Loucy (cell line): ENCODE measurements at regions not wholly inside any gene's neighbourhood (a gene's known extent, or its start where the extent isn't known, plus 50 kb on each side); places are given as distances from the start of the nearest gene placed in this dataset.

ENCODE experiments used
- H2AFZ ChIP-seq: fragments of 200-600 bp; sonication (generic); 2 replicates; pipeline ENCODE4 v1.6.0; 2016; ENCODE audit warnings: antibody characterized with exemption, mild to moderate bottlenecking, low read length, moderate library complexity
- H3F3A ChIP-seq: fragments of 200-600 bp; 2 replicates; pipeline ENCODE4 v1.6.0; 2016; ENCODE audit warnings: antibody characterized with exemption, low read depth, mild to moderate bottlenecking
- H3K27me3 ChIP-seq: fragments of 200-600 bp; sonication (generic); 2 replicates; pipeline ENCODE4 v1.6.1; 2014; ENCODE audit warnings: low read length, mild to moderate bottlenecking; ENCODE audit not compliant: insufficient read depth, poor library complexity, severe bottlenecking
- H3K36me3 ChIP-seq: fragments of 200-600 bp; sonication (generic); 2 replicates; pipeline ENCODE4 v1.6.1; 2016; ENCODE audit warnings: low read length; ENCODE audit not compliant: insufficient read depth
- H3K4me1 ChIP-seq: fragments of 200-600 bp; sonication (generic); 2 replicates; pipeline ENCODE4 v1.5.1; 2014; ENCODE audit warnings: low read length, mild to moderate bottlenecking; ENCODE audit not compliant: insufficient read depth, poor library complexity, severe bottlenecking
- H3K4me2 ChIP-seq: fragments of 200-600 bp; sonication (generic); 2 replicates; pipeline ENCODE4 v1.6.0; 2014; ENCODE audit warnings: antibody characterized with exemption, low read length, low read depth, mild to moderate bottlenecking; ENCODE audit not compliant: poor library complexity, severe bottlenecking
- H3K4me3 ChIP-seq: fragments of 200-600 bp; sonication (generic); 2 replicates; pipeline ENCODE4 v1.5.1; 2014; ENCODE audit warnings: low read length, mild to moderate bottlenecking, mixed read lengths; ENCODE audit not compliant: poor library complexity, severe bottlenecking
- H3K79me2 ChIP-seq: fragments of 200-600 bp; sonication (generic); 2 replicates; pipeline ENCODE4 v1.6.1; 2014; ENCODE audit warnings: low read length; ENCODE audit not compliant: insufficient read depth
- H3K9ac ChIP-seq: fragments of 200-600 bp; sonication (generic); 2 replicates; pipeline ENCODE4 v1.6.0; 2014; ENCODE audit warnings: mild to moderate bottlenecking, low read depth, low read length, moderate library complexity; ENCODE audit not compliant: poor library complexity, severe bottlenecking
- H3K9me2 ChIP-seq: fragments of 200-600 bp; sonication (generic); replicated peaks from 2 replicates; pipeline ENCODE4 v1.6.1; 2016; ENCODE audit warnings: low read depth, low read length, mixed read lengths
- H3K9me3 ChIP-seq: fragments of 200-600 bp; sonication (generic); 2 replicates; pipeline ENCODE4 v1.6.1; 2014; ENCODE audit warnings: mild to moderate bottlenecking, antibody characterized with exemption, low read length, low read depth; ENCODE audit not compliant: insufficient read depth
- H4K20me1 ChIP-seq: fragments of 200-600 bp; sonication (generic); 2 replicates; pipeline ENCODE4 v1.6.0; 2014; ENCODE audit warnings: antibody characterized with exemption, low read length, mild to moderate bottlenecking; ENCODE audit not compliant: insufficient read depth, poor library complexity, severe bottlenecking
- CTCF ChIP-seq: fragments of 200-600 bp; sonication (generic); conservative IDR thresholded peaks from 2 replicates; pipeline ENCODE4 v1.5.1; 2014; ENCODE audit warnings: mild to moderate bottlenecking, antibody characterized with exemption, low read length
- EZH2phosphoT487 ChIP-seq: fragments of 200-600 bp; IDR thresholded peaks from 2 replicates; pipeline ENCODE4 v1.6.1; 2018; ENCODE audit warnings: antibody characterized with exemption, mild to moderate bottlenecking, moderate library complexity, borderline replicate concordance

GRCh38 chr10:114711176-114711868 lies 53.2 kb upstream of the ABLIM1 start:
- Histone ChIP-seq H3K9ac (no peak overlapping the region), H3K9me2 (no peaks in the 10 kb centered on the region), H4K20me1 (peaks cover 19% of the 10 kb centered on the region), H3K36me3 (peaks cover 22% of the 10 kb centered on the region; the same call in 1 of the 2 replicates), H3K4me2 (no peak overlapping the region), H3K79me2 (peaks cover 98% of the 10 kb centered on the region), H3K9me3 (no peaks in the 10 kb centered on the region), H2AFZ (no peak overlapping the region), H3K4me1 (no peaks in the 10 kb centered on the region), H3F3A (no peaks in the 10 kb centered on the region), H3K4me3 (no peak overlapping the region), H3K27me3 (no peaks in the 10 kb centered on the region)
- TF ChIP-seq EZH2phosphoT487 (no peak), CTCF (peak; percentile 39)

GRCh38 chr10:114711869-114712250 lies 53.8 kb upstream of the ABLIM1 start:
- Histone ChIP-seq H3K4me3 (no peak overlapping the region), H4K20me1 (peaks cover 19% of the 10 kb centered on the region), H3K27me3 (no peaks in the 10 kb centered on the region), H3K9ac (no peak overlapping the region), H3K4me1 (no peaks in the 10 kb centered on the region), H3K36me3 (peaks cover 22% of the 10 kb centered on the region; the same call in 1 of the 2 replicates), H3K79me2 (peaks cover 98% of the 10 kb centered on the region), H3K9me3 (no peaks in the 10 kb centered on the region), H3K4me2 (no peak overlapping the region), H2AFZ (no peak overlapping the region), H3K9me2 (no peaks in the 10 kb centered on the region), H3F3A (no peaks in the 10 kb centered on the region)
- TF ChIP-seq CTCF, result no peak
- no peak for TF ChIP-seq EZH2phosphoT487

GRCh38 chr10:114713525-114714090 lies 55.5 kb upstream of the ABLIM1 start:
- H3F3A ChIP-seq, result no peaks in the 10 kb centered on the region

More at GRCh38 chr10:114713525-114714090, 55.5 kb upstream of the ABLIM1 start:
- no peaks in the 10 kb centered on the region for H3K9me2 ChIP-seq
- H3K27me3 ChIP-seq, result no peaks in the 10 kb centered on the region
- no peak overlapping the region for H3K4me3 ChIP-seq
- H3K9me3 ChIP-seq, result no peaks in the 10 kb centered on the region
- H3K36me3 ChIP-seq, result peaks cover 26% of the 10 kb centered on the region; the same call in 1 of the 2 replicates
- no peak for TF ChIP-seq CTCF
- no peak for TF ChIP-seq EZH2phosphoT487
- no peaks in the 10 kb centered on the region for H3K4me1 ChIP-seq
- H3K79me2 ChIP-seq, result peaks cover 97% of the 10 kb centered on the region
- no peak overlapping the region for H3K9ac ChIP-seq
- peaks cover 21% of the 10 kb centered on the region for H4K20me1 ChIP-seq
- no peak overlapping the region for H2AFZ ChIP-seq
- no peak overlapping the region for H3K4me2 ChIP-seq
